ENCODE measurements at regions not wholly inside any gene's neighbourhood (a gene's known extent, or its start where the extent isn't known, plus 50 kb on each side); places are given as distances from the start of the nearest gene placed in this dataset.

DNA sequence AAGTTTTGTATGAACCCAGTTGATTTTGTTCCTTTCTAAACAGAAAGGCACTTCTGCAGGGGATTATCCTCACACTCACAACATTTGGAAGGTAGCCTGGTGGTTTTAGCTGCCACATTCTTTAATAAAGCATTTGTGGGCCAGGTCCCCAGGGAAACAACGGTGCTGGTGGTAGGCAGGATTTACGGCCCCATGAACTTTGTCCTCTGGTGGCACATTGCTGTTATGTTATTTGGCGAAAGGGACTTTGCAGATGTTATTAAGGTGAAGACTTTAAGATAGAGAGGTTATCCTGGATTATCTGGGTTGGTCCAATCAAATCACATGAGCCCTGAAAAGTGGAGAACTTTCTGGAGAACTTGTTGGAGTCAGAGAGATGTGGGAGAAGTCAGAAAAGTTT is 86.3 kb upstream of the C9orf72 start:
- H3K4me2 ChIP-seq (ENCODE audit: low read depth, low read length, poor library complexity, severe bottlenecking): no peak overlapping the region
- no peak overlapping the region for H3K9ac ChIP-seq (ENCODE audit: low read depth, low read length, poor library complexity, severe bottlenecking)
- H3K9me3 ChIP-seq (ENCODE audit: insufficient read depth, low read depth, low read length): no peaks in the 10 kb centered on the region
- H3K4me1 ChIP-seq (ENCODE audit: insufficient read depth, low read length, poor library complexity, severe bottlenecking): no peaks in the 10 kb centered on the region
- H3K27me3 ChIP-seq (ENCODE audit: insufficient read depth, low read length, poor library complexity, severe bottlenecking): no peaks in the 10 kb centered on the region
- no peak overlapping the region for H2AFZ ChIP-seq (ENCODE audit: low read length)
- no peaks in the 10 kb centered on the region for H3F3A ChIP-seq (ENCODE audit: low read depth)
- no peaks in the 10 kb centered on the region for H4K20me1 ChIP-seq (ENCODE audit: insufficient read depth, low read length, poor library complexity, severe bottlenecking)
- no peaks in the 10 kb centered on the region for H3K36me3 ChIP-seq (ENCODE audit: insufficient read depth, low read length)
- no peaks in the 10 kb centered on the region for H3K9me2 ChIP-seq (replicated peaks; ENCODE audit: low read depth, low read length)
- H3K4me3 ChIP-seq (ENCODE audit: low read length, poor library complexity, severe bottlenecking): no peak overlapping the region
- TF ChIP-seq EZH2phosphoT487 (IDR thresholded peaks at IDR 0.05; ENCODE audit: borderline replicate concordance): no peak
- TF ChIP-seq, protein P1, sequence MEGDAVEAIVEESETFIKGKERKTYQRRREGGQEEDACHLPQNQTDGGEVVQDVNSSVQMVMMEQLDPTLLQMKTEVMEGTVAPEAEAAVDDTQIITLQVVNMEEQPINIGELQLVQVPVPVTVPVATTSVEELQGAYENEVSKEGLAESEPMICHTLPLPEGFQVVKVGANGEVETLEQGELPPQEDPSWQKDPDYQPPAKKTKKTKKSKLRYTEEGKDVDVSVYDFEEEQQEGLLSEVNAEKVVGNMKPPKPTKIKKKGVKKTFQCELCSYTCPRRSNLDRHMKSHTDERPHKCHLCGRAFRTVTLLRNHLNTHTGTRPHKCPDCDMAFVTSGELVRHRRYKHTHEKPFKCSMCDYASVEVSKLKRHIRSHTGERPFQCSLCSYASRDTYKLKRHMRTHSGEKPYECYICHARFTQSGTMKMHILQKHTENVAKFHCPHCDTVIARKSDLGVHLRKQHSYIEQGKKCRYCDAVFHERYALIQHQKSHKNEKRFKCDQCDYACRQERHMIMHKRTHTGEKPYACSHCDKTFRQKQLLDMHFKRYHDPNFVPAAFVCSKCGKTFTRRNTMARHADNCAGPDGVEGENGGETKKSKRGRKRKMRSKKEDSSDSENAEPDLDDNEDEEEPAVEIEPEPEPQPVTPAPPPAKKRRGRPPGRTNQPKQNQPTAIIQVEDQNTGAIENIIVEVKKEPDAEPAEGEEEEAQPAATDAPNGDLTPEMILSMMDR (conservative IDR thresholded peaks at IDR 0.05; ENCODE audit: low read length): no peak
- H3K79me2 ChIP-seq (ENCODE audit: insufficient read depth, low read length): no peaks in the 10 kb centered on the region

DNA sequence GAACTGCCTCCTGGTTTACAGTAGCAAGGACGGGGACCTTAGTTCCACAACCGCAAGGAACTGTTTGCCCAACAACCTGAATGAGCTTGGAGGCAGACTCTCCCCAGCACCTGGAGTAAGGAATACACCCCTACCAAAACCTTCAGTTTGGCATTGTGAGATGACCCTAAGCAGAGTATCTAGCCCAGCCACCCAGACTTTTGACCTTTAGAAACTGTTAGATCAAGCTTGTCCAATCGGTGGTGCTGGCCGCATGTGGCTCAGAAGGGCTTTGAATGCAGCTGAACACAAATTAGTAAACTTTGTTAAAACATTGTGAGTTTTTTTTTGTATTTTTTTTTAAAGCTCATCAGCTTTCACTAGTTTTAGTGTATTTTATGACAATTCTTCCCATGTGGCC is 86.9 kb upstream of the C9orf72 start:
- no peak overlapping the region for H2AFZ ChIP-seq (ENCODE audit: low read length)
- H3K4me2 ChIP-seq (ENCODE audit: low read depth, low read length, poor library complexity, severe bottlenecking): no peak overlapping the region
- no peak overlapping the region for H3K4me3 ChIP-seq (ENCODE audit: low read length, poor library complexity, severe bottlenecking)
- TF ChIP-seq EZH2phosphoT487 (IDR thresholded peaks at IDR 0.05; ENCODE audit: borderline replicate concordance): no peak
- TF ChIP-seq, protein P1 (conservative IDR thresholded peaks at IDR 0.05; ENCODE audit: low read length): no peak
- no peak overlapping the region for H3K9ac ChIP-seq (ENCODE audit: low read depth, low read length, poor library complexity, severe bottlenecking)
- H3K79me2 ChIP-seq (ENCODE audit: insufficient read depth, low read length): no peaks in the 10 kb centered on the region
- H3K9me2 ChIP-seq (replicated peaks; ENCODE audit: low read depth, low read length): no peaks in the 10 kb centered on the region
- no peaks in the 10 kb centered on the region for H3K9me3 ChIP-seq (ENCODE audit: insufficient read depth, low read depth, low read length)
- no peaks in the 10 kb centered on the region for H3K36me3 ChIP-seq (ENCODE audit: insufficient read depth, low read length)
- H3K4me1 ChIP-seq (ENCODE audit: insufficient read depth, low read length, poor library complexity, severe bottlenecking): no peaks in the 10 kb centered on the region
- no peaks in the 10 kb centered on the region for H3K27me3 ChIP-seq (ENCODE audit: insufficient read depth, low read length, poor library complexity, severe bottlenecking)
- no peaks in the 10 kb centered on the region for H3F3A ChIP-seq (ENCODE audit: low read depth)
- H4K20me1 ChIP-seq (ENCODE audit: insufficient read depth, low read length, poor library complexity, severe bottlenecking): no peaks in the 10 kb centered on the region

DNA sequence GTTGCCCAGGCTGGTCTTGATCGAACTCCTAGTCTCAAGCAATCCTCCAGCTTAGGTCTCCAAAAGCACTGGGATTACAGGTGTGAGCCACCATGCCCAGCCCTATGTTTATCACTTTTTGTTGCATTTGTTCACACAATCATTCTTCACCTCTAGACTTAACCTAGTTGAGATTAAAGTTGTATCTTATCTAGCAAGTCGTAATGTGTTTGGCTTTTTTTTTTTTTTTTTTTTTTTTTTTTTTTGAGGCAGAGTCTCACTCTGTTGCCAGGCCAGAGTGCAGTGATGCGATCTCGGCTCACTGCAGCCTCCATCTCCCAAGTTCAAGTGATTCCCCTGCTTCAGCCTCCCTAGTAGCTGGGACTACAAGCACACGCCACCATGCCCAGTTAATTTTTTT is 90.2 kb upstream of the C9orf72 start:
- Histone ChIP-seq H3K36me3 (ENCODE audit: insufficient read depth, low read length) (no peaks in the 10 kb centered on the region), H2AFZ (ENCODE audit: low read length) (no peak overlapping the region), H3K4me1 (ENCODE audit: insufficient read depth, low read length, poor library complexity, severe bottlenecking) (no peaks in the 10 kb centered on the region), H4K20me1 (ENCODE audit: insufficient read depth, low read length, poor library complexity, severe bottlenecking) (no peaks in the 10 kb centered on the region), H3K27me3 (ENCODE audit: insufficient read depth, low read length, poor library complexity, severe bottlenecking) (no peaks in the 10 kb centered on the region), H3K9ac (ENCODE audit: low read depth, low read length, poor library complexity, severe bottlenecking) (no peak overlapping the region), H3K9me3 (ENCODE audit: insufficient read depth, low read depth, low read length) (no peaks in the 10 kb centered on the region), H3F3A (ENCODE audit: low read depth) (no peaks in the 10 kb centered on the region), H3K79me2 (ENCODE audit: insufficient read depth, low read length) (no peaks in the 10 kb centered on the region), H3K4me3 (ENCODE audit: low read length, poor library complexity, severe bottlenecking) (no peak overlapping the region), H3K4me2 (ENCODE audit: low read depth, low read length, poor library complexity, severe bottlenecking) (no peak overlapping the region), H3K9me2 (replicated peaks; ENCODE audit: low read depth, low read length) (no peaks in the 10 kb centered on the region)
- TF ChIP-seq, protein P1 (conservative IDR thresholded peaks at IDR 0.05; ENCODE audit: low read length): no peak
- TF ChIP-seq EZH2phosphoT487 (IDR thresholded peaks at IDR 0.05; ENCODE audit: borderline replicate concordance): no peak

Measured in Loucy (cell line).